HG03045 (cell line): ENCODE measurements at regions not wholly inside any gene's neighbourhood (a gene's known extent, or its start where the extent isn't known, plus 50 kb on each side); places are given as distances from the start of the nearest gene placed in this dataset.
"Not testable (repeated sequence)": the region's sequence is repeated elsewhere in the genome, so short reads cannot be mapped to it uniquely, and the experiment has no call there.

Experiments used
- ATAC-seq: cut with Tn5 transposase; IDR thresholded peaks from one replicate; pipeline ENCODE4 v1.9.1; 2021; ENCODE audit warnings: mild to moderate bottlenecking, moderate library complexity; ENCODE audit not compliant: unreplicated experiment

DNA sequence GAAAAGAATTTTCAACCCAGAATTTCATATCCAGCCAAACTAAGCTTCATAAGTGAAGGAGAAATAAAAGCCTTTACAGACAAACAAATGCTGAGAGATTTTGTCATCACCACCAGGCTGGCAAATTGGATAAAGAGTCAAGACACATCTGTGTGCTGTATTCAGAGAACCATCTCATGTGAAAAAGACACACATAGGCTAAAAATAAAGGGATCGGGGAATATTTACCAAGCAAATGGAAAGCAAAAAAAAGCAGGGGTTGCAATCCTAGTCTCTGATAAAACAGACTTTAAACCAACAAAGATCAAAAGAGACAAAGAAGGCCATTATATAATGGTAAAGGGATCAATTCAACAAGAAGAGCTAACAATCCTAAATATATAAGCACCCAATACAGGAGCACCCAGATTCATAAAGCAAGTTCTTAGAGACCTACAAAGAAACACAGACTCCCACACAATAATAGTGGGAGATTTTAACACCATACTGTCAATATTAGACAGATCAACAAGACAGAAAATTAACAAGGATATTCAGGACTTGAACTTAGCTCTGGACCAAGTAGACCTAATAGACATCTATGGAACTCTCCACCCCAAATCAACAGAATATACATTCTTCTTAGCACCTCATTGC is 55.9 kb upstream of the ACSM6 start:
- ATAC-seq: not testable (repeated sequence)

DNA sequence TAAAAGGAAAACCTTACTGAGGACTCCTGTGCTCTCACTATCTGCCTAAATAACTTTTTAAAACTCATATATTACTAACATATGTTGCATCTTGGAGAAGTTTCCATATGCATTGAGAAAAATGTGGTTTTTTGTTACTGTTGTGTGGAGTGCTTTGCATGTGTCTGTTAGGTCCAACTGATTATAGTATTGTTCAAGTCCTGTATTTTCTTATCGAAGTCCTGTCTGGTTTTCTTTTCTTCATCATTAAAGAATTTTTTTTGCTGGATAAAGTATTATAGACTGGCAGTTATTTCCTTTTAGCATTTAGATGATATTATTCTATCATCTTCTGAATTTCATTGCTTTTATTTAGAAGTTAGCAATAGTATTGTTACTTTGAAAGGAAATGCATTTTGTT is 59.5 kb upstream of the ACSM6 start:
- ATAC-seq: no peak

DNA sequence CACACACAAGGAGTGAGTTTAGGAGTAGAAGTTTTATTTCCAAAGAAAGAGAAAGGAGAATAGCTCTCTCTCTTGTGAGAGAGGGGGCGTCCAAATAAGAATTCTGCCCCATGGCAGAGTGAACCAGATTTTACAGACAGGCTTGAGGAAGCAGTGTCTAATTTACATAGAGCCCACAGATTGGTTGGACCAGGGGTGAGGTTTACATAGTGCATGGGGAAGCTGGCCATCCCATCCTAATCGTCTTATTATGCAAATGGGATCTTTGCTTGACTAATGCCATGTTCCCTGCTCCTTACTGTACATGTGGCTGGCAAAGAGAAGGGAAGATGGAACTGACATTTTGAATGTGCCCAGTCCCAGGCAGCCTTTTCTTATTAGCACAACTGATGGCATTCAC is 60.0 kb upstream of the ACSM6 start:
- no peak for ATAC-seq

DNA sequence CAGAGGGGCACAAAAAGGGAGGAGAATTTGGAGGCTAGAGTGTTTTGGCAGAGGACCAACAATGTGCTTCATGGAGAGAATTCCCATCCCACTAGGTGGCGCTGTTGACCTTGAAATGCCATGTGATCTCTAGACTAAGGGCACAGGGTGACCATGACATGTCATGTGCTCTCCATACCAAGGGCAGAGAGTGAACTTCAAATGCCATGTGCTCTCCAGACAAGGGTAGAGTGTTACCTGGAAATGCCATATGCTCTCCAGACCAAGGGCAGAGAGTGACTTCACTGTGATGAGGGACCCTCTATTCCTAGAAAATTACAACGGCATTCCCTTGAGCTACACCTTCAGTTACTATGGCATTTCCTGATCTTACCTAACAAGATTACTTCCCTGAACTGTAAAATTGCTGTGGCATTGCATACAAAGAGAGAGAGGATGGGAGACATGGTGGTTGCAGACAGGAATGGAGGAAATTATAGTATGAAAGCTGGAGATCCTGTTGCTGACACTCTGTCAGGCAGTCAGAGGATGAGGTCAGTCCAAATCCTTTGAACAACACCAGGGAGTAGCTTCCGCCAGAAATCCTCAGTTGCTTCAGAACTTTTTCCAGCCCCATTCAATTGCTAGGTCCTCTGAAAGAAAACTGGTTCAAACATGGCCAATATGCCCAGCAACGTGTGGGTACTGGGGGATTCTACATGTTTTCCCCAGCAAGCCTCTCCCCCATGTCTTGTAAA is 60.9 kb upstream of the ACSM6 start:
- ATAC-seq: peak; percentile 86

DNA sequence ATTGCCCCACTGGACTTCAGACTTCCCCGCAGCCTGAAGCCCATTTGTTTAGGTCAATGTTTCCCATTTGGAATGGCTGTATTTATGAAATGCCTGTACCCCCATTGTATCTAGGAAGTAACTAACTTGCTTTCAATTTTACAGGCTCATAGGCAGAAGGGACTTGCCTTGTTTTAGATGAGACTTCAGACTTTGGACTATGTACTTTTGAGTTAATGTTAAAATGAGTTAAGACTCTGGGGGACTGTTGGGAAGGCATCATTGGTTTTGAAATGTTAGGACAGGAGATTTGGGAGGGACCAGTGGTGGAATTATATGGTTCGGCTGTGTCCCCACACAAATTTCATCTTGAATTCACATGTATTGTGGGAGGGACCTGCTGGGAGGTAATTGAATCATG is 61.1 kb upstream of the CYP2C8 start:
- not testable (repeated sequence) for ATAC-seq

DNA sequence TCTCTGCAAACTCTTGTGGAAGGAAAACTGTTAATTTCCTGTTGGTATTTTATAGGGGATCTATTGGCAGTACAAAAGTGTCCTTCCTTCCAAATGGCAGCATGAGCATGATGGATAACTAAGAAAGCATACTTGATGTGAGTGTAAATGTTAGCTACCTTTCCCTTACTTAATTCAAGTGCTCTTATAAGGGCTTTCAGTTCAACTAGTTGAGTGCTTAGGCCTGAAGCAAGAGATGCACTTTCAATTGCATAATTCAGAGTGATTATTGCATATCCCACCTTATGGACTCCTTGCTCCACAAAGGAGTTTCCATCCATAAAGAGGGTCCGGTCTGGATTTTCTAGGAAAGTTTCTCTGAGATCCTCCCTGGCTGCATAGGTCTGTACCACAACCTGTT is 56.3 kb upstream of the CYP2C8 start:
- ATAC-seq: no peak

DNA sequence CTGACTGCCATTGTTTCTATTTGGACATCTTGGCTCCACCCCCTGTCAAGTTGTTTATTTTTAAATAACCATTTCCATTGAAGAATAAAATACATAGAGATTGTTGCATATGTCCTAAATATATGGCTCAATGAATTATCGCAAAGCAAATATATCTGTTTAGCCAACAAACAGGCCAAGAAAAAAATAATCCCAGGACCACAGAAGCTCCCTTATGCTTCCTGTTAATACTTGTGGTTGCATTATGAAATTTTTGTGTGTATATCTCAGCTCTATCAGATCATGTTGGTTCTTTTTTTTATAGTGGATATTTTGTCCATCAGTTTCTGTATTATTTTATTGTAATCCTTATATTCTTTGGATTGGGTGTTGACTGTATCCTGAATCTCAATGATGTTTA is 53.4 kb upstream of the CYP2C8 start:
- ATAC-seq: no peak

DNA sequence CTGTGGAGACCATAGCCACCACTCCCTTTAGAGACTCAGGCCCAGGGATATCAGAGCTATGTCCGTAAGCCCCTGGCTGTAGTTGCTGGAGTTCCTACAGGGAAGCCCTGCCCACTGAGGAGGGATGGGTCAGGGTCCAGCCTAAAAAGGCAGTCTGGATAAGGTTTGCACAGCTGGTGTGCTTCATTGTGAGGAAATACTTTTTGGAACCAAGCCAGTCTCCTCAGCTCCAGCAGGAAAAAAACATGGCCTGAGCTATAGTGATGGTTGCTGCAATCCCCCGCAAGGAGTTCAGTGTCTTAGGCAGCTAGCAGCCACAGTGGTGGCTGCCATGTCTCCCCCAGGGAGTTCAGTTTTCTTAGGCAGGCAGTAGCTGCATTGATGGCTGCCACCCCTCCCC is 52.6 kb upstream of the CYP2C8 start:
- ATAC-seq: no peak
